ENCODE measurements at regions not wholly inside any gene's neighbourhood (a gene's known extent, or its start where the extent isn't known, plus 50 kb on each side); places are given as distances from the start of the nearest gene placed in this dataset.

GRCh38 chr1:244216836-244217235 is 165.8 kb downstream of the ZBTB18 start:
- DNase-seq: no peak
- intact Hi-C loops (cut with DNase I; ENCODE audit: low total_unique reads): no loop called here
- H3K27me3 ChIP-seq: no peaks in the 10 kb centered on the region
- H3K36me3 ChIP-seq: no peaks in the 10 kb centered on the region
- no peaks in the 10 kb centered on the region for H3K9me3 ChIP-seq
- no peak for TF ChIP-seq EP300 (IDR thresholded peaks at IDR 0.05)
- TF ChIP-seq POLR2A (IDR thresholded peaks at IDR 0.05): no peak
- TF ChIP-seq, protein P1, sequence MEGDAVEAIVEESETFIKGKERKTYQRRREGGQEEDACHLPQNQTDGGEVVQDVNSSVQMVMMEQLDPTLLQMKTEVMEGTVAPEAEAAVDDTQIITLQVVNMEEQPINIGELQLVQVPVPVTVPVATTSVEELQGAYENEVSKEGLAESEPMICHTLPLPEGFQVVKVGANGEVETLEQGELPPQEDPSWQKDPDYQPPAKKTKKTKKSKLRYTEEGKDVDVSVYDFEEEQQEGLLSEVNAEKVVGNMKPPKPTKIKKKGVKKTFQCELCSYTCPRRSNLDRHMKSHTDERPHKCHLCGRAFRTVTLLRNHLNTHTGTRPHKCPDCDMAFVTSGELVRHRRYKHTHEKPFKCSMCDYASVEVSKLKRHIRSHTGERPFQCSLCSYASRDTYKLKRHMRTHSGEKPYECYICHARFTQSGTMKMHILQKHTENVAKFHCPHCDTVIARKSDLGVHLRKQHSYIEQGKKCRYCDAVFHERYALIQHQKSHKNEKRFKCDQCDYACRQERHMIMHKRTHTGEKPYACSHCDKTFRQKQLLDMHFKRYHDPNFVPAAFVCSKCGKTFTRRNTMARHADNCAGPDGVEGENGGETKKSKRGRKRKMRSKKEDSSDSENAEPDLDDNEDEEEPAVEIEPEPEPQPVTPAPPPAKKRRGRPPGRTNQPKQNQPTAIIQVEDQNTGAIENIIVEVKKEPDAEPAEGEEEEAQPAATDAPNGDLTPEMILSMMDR (IDR thresholded peaks at IDR 0.05): no peak
- no peak for TF ChIP-seq POLR2AphosphoS5 (IDR thresholded peaks at IDR 0.05)
- no peak overlapping the region for H3K27ac ChIP-seq
- peaks cover 0 to 17% (median 8%) of the 10 kb centered on the region in 4 donors for H3K4me1 ChIP-seq
- 92 to 96% (median 96%) methylated on average over 5 of the region's 5 CpGs for WGBS, 5 donors
- no peak overlapping the region for H3K4me3 ChIP-seq

DNA sequence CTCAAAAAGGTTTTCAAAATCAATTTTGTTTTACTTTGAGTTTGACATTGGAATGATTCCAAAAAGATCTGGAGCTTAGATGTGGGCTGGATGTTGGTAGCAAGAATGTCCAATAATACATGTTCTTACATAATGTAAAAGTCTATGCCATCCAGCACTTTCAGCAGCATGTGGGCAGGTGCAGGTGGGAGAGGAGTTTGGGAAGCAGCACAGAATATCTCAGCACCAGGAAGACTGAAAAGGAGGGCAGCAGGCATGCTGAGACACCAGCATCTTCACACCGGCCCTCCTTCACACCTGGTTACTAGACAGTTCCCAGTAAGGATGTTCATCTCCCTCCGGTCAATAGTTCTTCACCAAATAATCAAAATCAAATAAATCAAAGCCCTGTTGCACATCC is 166.6 kb downstream of the ZBTB18 start:
- DNase-seq: no peak
- no peaks in the 10 kb centered on the region for H3K36me3 ChIP-seq
- intact Hi-C loops (cut with DNase I; ENCODE audit: low total_unique reads): no loop called here
- H3K9me3 ChIP-seq: no peaks in the 10 kb centered on the region
- 79 to 92% (median 91%) methylated on average over 2 of the region's 2 CpGs for WGBS, 5 donors
- H3K27ac ChIP-seq: no peak overlapping the region
- peaks cover 0 to 12% (median 5%) of the 10 kb centered on the region in 4 donors for H3K4me1 ChIP-seq
- no peak overlapping the region for H3K4me3 ChIP-seq
- TF ChIP-seq POLR2AphosphoS5 (IDR thresholded peaks at IDR 0.05): no peak
- TF ChIP-seq, protein P1 (IDR thresholded peaks at IDR 0.05): no peak
- TF ChIP-seq POLR2A (IDR thresholded peaks at IDR 0.05): no peak
- TF ChIP-seq EP300 (IDR thresholded peaks at IDR 0.05): no peak
- no peaks in the 10 kb centered on the region for H3K27me3 ChIP-seq

- DNase-seq: no peak
- no peaks in the 10 kb centered on the region for H3K9me3 ChIP-seq
- intact Hi-C loops (cut with DNase I; ENCODE audit: low total_unique reads): no loop called here
- no peaks in the 10 kb centered on the region for H3K27me3 ChIP-seq
- WGBS, 5 donors: 40 to 79% (median 65%) methylated on average over 9 of the region's 9 CpGs
- H3K4me3 ChIP-seq: no peak overlapping the region
- H3K36me3 ChIP-seq: no peaks in the 10 kb centered on the region
- peaks cover 0 to 9% (median 3%) of the 10 kb centered on the region in 4 donors for H3K4me1 ChIP-seq
- TF ChIP-seq EP300 (IDR thresholded peaks at IDR 0.05) (no peak), POLR2A (IDR thresholded peaks at IDR 0.05) (no peak), POLR2AphosphoS5 (IDR thresholded peaks at IDR 0.05) (no peak)
- TF ChIP-seq, protein P1 (IDR thresholded peaks at IDR 0.05): no peak
- no peak overlapping the region for H3K27ac ChIP-seq
Observed at GRCh38 chr1:244218220-244218619, 167.1 kb downstream of the ZBTB18 start.

- Histone ChIP-seq H3K27me3 (no peaks in the 10 kb centered on the region), H3K27ac (no peak overlapping the region), H3K4me3 (no peak overlapping the region), H3K9me3 (no peaks in the 10 kb centered on the region), H3K36me3 (no peaks in the 10 kb centered on the region), H3K4me1 (peaks cover 0 to 3% (median 1%) of the 10 kb centered on the region in 4 donors)
- TF ChIP-seq EP300 (IDR thresholded peaks at IDR 0.05): no peak
- no peak for TF ChIP-seq POLR2AphosphoS5 (IDR thresholded peaks at IDR 0.05)
- no peak for TF ChIP-seq POLR2A (IDR thresholded peaks at IDR 0.05)
- TF ChIP-seq, protein P1 (IDR thresholded peaks at IDR 0.05): no peak
- intact Hi-C loops (cut with DNase I; ENCODE audit: low total_unique reads): no loop called here
- DNase-seq: no peak
Observed at GRCh38 chr1:244219149-244219548, 168.1 kb downstream of the ZBTB18 start.

Data from stomach (tissue), 8 donors.